Endothelial cell of umbilical vein (primary cell): ENCODE measurements at regions not wholly inside any gene's neighbourhood (a gene's known extent, or its start where the extent isn't known, plus 50 kb on each side); places are given as distances from the start of the nearest gene placed in this dataset.

Experiments used
- CTCF ChIP-seq, 2 donors: IDR thresholded peaks; 1 replicate in 1 of 2; 2 replicates in 1 of 2; pipeline ENCODE4 v1.5.1; 2011; ENCODE audit warnings: low read length in 2 of 2, mild to moderate bottlenecking in 2 of 2, moderate library complexity in 2 of 2, control low read depth in 1 of 2, inconsistent platforms in 1 of 2, low read depth in 1 of 2; ENCODE audit not compliant: insufficient read depth in 1 of 2; ENCODE audit errors: extremely low read depth in 1 of 2
- EZH2 ChIP-seq: IDR thresholded peaks from 2 replicates; pipeline ENCODE4 v1.6.1; 2012; ENCODE audit warnings: borderline replicate concordance, low read depth, mild to moderate bottlenecking, moderate library complexity, low read length, inconsistent platforms; ENCODE audit not compliant: severe bottlenecking
- GATA2 ChIP-seq: IDR thresholded peaks from 2 replicates; pipeline ENCODE4 v1.7.0; 2011; ENCODE audit warnings: low read depth, mild to moderate bottlenecking, moderate library complexity, mixed read lengths, low read length; ENCODE audit not compliant: insufficient read length, insufficient read depth
- JUN ChIP-seq: IDR thresholded peaks from 2 replicates; pipeline ENCODE4 v1.6.1; 2011; ENCODE audit warnings: borderline replicate concordance, low read depth; ENCODE audit not compliant: insufficient read length, insufficient read depth
- MYC ChIP-seq: IDR thresholded peaks from one replicate; pipeline ENCODE4 v1.6.1; 2011; ENCODE audit warnings: mild to moderate bottlenecking, low read depth, low read length
- POLR2A ChIP-seq: IDR thresholded peaks from 2 replicates; pipeline ENCODE4 v1.6.1; 2012; ENCODE audit warnings: low read depth, mild to moderate bottlenecking, control low read depth, low read length
- POLR2AphosphoS5 ChIP-seq: IDR thresholded peaks from 2 replicates; pipeline ENCODE4 v1.6.1; 2012; ENCODE audit warnings: low read depth, mild to moderate bottlenecking, control low read depth, low read length, moderate library complexity; ENCODE audit not compliant: insufficient read depth
- TF ChIP-seq, protein P1 (sequence below): IDR thresholded peaks from 2 replicates; pipeline ENCODE4 v1.6.1; 2011; ENCODE audit not compliant: insufficient read depth, insufficient read length

GRCh38 chr5:143473481-143473880 is 70.0 kb upstream of the NR3C1 start:
- TF ChIP-seq POLR2A = no peak
- no peak for TF ChIP-seq CTCF (IDR thresholded peaks at IDR 0.05; ENCODE audit: extremely low read depth in 1 of 2, insufficient read depth in 1 of 2, low read depth in 1 of 2, low read length in 2 of 2)
- no peak for TF ChIP-seq MYC
- TF ChIP-seq, protein P1, sequence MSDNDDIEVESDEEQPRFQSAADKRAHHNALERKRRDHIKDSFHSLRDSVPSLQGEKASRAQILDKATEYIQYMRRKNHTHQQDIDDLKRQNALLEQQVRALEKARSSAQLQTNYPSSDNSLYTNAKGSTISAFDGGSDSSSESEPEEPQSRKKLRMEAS = no peak
- TF ChIP-seq EZH2 = no peak
- no peak for TF ChIP-seq POLR2AphosphoS5
- no peak for TF ChIP-seq GATA2
- no peak for TF ChIP-seq JUN
